ENCODE measurements at regions not wholly inside any gene's neighbourhood (a gene's known extent, or its start where the extent isn't known, plus 50 kb on each side); places are given as distances from the start of the nearest gene placed in this dataset.
"Not testable (repeated sequence)": the region's sequence is repeated elsewhere in the genome, so short reads cannot be mapped to it uniquely, and the experiment has no call there.

GRCh38 chr22:49361164-49361563 is 466.5 kb downstream of the BRD1 start:
- no peak for ATAC-seq

GRCh38 chr22:49360746-49361145 is 466.9 kb downstream of the BRD1 start:
- no peak for ATAC-seq

GRCh38 chr22:49359076-49359475 is 468.6 kb downstream of the BRD1 start:
- no peak for ATAC-seq

GRCh38 chr22:49357661-49358440 is 469.8 kb downstream of the BRD1 start:
- no peak for ATAC-seq

GRCh38 chr22:49356428-49356827 is 471.2 kb downstream of the BRD1 start:
- no peak for ATAC-seq

- no peak for ATAC-seq
These were observed 472.3 kb downstream of the BRD1 start for GRCh38 chr22:49355211-49355920.

GRCh38 chr22:49354516-49355210 is 473.0 kb downstream of the BRD1 start:
- no peak for ATAC-seq

- no peak for ATAC-seq
These were observed 474.4 kb downstream of the BRD1 start for GRCh38 chr22:49353235-49353634.

- no peak for ATAC-seq
These were observed 475.1 kb downstream of the BRD1 start for GRCh38 chr22:49352361-49353169.

- no peak for ATAC-seq
These were observed 475.9 kb downstream of the BRD1 start for GRCh38 chr22:49351761-49352227.

- no peak for ATAC-seq
These were observed 477.1 kb downstream of the BRD1 start for GRCh38 chr22:49350441-49351121.

GRCh38 chr22:49349841-49350381 is 477.8 kb downstream of the BRD1 start:
- no peak for ATAC-seq

- ATAC-seq, result no peak
These were observed 478.4 kb downstream of the BRD1 start for GRCh38 chr22:49349181-49349835.

- ATAC-seq, result no peak
These were observed 479.0 kb downstream of the BRD1 start for GRCh38 chr22:49348631-49349030.

GRCh38 chr22:49347376-49347775 is 480.3 kb downstream of the BRD1 start:
- ATAC-seq, result no peak

- ATAC-seq, result no peak
These were observed 481.8 kb downstream of the BRD1 start for GRCh38 chr22:49345896-49346295.

- ATAC-seq, result no peak
These were observed 483.0 kb downstream of the BRD1 start for GRCh38 chr22:49344656-49345055.

GRCh38 chr22:49344161-49344560 is 483.5 kb downstream of the BRD1 start:
- ATAC-seq, result no peak

GRCh38 chr22:49340406-49340805 is 487.3 kb downstream of the BRD1 start:
- no peak for ATAC-seq

GRCh38 chr22:49336483-49336882 is 491.2 kb downstream of the BRD1 start:
- not testable (repeated sequence) for ATAC-seq

GRCh38 chr22:49334976-49335375 is 492.7 kb downstream of the BRD1 start:
- no peak for ATAC-seq

Measured in activated CD4-positive, CD25-positive, alpha-beta regulatory T cell treated with anti-CD3 and anti-CD28 coated beads, Interleukin-2, amount 50 U/mL, for 24 hours (primary cell).